ENCODE measurements at regions not wholly inside any gene's neighbourhood (a gene's known extent, or its start where the extent isn't known, plus 50 kb on each side); places are given as distances from the start of the nearest gene placed in this dataset.

- Mint-ChIP-seq H3K27ac (ENCODE audit: unreplicated experiment) (no peak overlapping the region), H3K9me3 (ENCODE audit: low read depth) (peaks cover 22% of the 10 kb centered on the region), H3K36me3 (ENCODE audit: low read depth) (no peaks in the 10 kb centered on the region), H3K4me1 (ENCODE audit: low read depth) (no peaks in the 10 kb centered on the region), H3K27me3 (ENCODE audit: low read depth) (peaks cover 3% of the 10 kb centered on the region), H3K4me3 (ENCODE audit: unreplicated experiment) (no peak overlapping the region)
- no peak for DNase-seq (ENCODE audit: low spot score)
- TF ChIP-seq, protein P1, sequence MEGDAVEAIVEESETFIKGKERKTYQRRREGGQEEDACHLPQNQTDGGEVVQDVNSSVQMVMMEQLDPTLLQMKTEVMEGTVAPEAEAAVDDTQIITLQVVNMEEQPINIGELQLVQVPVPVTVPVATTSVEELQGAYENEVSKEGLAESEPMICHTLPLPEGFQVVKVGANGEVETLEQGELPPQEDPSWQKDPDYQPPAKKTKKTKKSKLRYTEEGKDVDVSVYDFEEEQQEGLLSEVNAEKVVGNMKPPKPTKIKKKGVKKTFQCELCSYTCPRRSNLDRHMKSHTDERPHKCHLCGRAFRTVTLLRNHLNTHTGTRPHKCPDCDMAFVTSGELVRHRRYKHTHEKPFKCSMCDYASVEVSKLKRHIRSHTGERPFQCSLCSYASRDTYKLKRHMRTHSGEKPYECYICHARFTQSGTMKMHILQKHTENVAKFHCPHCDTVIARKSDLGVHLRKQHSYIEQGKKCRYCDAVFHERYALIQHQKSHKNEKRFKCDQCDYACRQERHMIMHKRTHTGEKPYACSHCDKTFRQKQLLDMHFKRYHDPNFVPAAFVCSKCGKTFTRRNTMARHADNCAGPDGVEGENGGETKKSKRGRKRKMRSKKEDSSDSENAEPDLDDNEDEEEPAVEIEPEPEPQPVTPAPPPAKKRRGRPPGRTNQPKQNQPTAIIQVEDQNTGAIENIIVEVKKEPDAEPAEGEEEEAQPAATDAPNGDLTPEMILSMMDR (IDR thresholded peaks at IDR 0.05) = no peak
Measured at GRCh38 chr4:79073471-79073870, 134.2 kb upstream of the PAQR3 start.

DNA sequence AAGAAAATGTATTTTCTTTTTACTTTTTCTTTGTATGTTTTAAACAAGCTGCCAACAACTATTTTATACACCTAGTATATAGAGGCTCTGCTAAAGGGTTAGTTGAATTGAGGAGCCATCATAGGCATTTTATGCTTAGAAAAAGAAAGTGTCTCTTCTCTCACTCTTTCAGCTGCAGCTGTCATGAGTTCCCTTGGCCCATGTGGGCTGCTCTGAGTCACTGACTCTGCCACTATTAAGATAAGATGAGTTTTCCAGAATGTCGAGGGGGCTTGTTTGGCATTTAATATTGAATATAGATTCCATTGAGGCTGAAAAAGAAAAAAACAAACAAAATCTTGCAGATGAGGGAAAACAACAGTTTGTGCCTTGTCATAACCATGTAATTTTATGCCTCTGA, 126.0 kb upstream of the PAQR3 start:
- TF ChIP-seq, protein P1 (IDR thresholded peaks at IDR 0.05) = no peak
- H3K36me3 Mint-ChIP-seq (ENCODE audit: low read depth) = no peaks in the 10 kb centered on the region
- peaks cover 9% of the 10 kb centered on the region for H3K9me3 Mint-ChIP-seq (ENCODE audit: low read depth)
- H3K27me3 Mint-ChIP-seq (ENCODE audit: low read depth) = peaks cover 18% of the 10 kb centered on the region
- no peaks in the 10 kb centered on the region for H3K4me1 Mint-ChIP-seq (ENCODE audit: low read depth)
- no peak for DNase-seq (ENCODE audit: low spot score)
- H3K27ac Mint-ChIP-seq (ENCODE audit: unreplicated experiment) = no peak overlapping the region
- no peak overlapping the region for H3K4me3 Mint-ChIP-seq (ENCODE audit: unreplicated experiment)

- no peak overlapping the region for H3K4me3 Mint-ChIP-seq (ENCODE audit: unreplicated experiment)
- TF ChIP-seq, protein P1 (IDR thresholded peaks at IDR 0.05) = no peak
- H3K27me3 Mint-ChIP-seq (ENCODE audit: low read depth) = peaks cover 18% of the 10 kb centered on the region
- no peaks in the 10 kb centered on the region for H3K36me3 Mint-ChIP-seq (ENCODE audit: low read depth)
- H3K4me1 Mint-ChIP-seq (ENCODE audit: low read depth) = no peaks in the 10 kb centered on the region
- H3K9me3 Mint-ChIP-seq (ENCODE audit: low read depth) = peaks cover 9% of the 10 kb centered on the region
- DNase-seq (ENCODE audit: low spot score) = no peak
- no peak overlapping the region for H3K27ac Mint-ChIP-seq (ENCODE audit: unreplicated experiment)
Measured at GRCh38 chr4:79064806-79065205, 125.6 kb upstream of the PAQR3 start.

DNA sequence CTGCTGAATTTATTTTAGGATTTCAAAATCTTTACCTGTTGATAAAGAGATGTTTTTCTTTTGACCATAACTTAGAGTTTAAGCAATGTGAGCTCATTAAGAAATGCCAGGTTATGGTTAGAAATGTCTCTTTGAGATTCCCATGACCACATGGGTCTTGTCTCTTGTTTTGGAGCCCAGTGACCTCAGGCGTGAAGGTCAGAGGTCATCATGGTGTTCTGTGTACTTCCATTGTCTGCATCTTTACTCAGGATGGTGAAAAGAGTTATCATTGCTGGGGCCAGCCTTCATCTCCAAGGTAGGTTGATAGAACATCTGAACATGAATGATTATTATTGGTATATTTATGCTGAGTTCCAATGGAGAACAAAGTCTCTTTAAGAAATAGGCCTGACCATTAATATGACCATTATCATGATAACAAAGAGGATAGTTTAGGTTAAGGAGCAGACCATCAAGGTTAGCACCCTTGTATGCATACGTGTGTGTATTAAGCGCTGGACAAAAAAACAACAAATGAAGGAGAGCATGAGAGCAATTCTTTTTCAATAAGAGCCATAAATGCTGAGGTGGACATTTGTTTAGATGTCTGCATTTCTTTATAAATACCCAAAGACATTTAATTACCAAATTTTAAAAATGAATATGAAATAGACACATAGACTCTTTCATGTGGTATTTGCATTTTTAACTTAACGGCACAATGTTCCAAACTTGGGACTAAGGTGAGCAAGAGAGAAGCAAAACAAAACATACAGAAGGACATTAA, 120.6 kb upstream of the PAQR3 start:
- Mint-ChIP-seq H3K4me1 (ENCODE audit: low read depth) (no peaks in the 10 kb centered on the region), H3K4me3 (ENCODE audit: unreplicated experiment) (no peak overlapping the region)

DNA sequence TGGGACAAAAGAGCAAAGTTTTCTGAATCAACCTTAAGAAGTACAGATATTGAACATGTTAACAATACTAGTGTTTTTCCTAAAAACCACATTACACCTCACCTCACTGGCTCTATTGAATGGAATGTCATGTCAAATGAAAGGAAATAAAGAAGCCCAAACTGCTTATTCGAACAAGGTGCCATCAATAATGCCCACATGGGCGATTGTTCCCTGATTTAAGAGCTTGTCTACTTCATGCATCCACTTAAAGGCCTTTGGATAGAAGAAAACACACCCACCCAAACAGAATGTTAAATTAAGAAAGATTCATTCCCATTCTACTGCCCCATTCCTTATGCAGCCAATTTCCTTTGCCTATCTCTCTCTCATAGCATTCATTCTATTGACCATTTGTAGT, 118.5 kb upstream of the PAQR3 start:
- no peak overlapping the region for H3K4me3 Mint-ChIP-seq (ENCODE audit: unreplicated experiment)
- peaks cover 12% of the 10 kb centered on the region for H3K27me3 Mint-ChIP-seq (ENCODE audit: low read depth)
- H3K4me1 Mint-ChIP-seq (ENCODE audit: low read depth) = no peaks in the 10 kb centered on the region
- no peak for DNase-seq (ENCODE audit: low spot score)
- H3K36me3 Mint-ChIP-seq (ENCODE audit: low read depth) = no peaks in the 10 kb centered on the region
- no peak overlapping the region for H3K27ac Mint-ChIP-seq (ENCODE audit: unreplicated experiment)
- no peaks in the 10 kb centered on the region for H3K9me3 Mint-ChIP-seq (ENCODE audit: low read depth)
- TF ChIP-seq, protein P1 (IDR thresholded peaks at IDR 0.05) = no peak

More for the DNA sequence above, 120.6 kb upstream of the PAQR3 start:
- H3K36me3 Mint-ChIP-seq (ENCODE audit: low read depth) = no peaks in the 10 kb centered on the region
- H3K27me3 Mint-ChIP-seq (ENCODE audit: low read depth) = peaks cover 9% of the 10 kb centered on the region
- TF ChIP-seq, protein P1 (IDR thresholded peaks at IDR 0.05) = no peak
- H3K9me3 Mint-ChIP-seq (ENCODE audit: low read depth) = no peaks in the 10 kb centered on the region
- H3K27ac Mint-ChIP-seq (ENCODE audit: unreplicated experiment) = no peak overlapping the region
- DNase-seq (ENCODE audit: low spot score) = no peak
